Skin epidermis (tissue), 12 donors: ENCODE measurements at regions not wholly inside any gene's neighbourhood (a gene's known extent, or its start where the extent isn't known, plus 50 kb on each side); places are given as distances from the start of the nearest gene placed in this dataset.

Experiments used
- H3K27ac ChIP-seq, 21 experiments: fragments of 200-600 bp; sonication (generic) in 11 of 21; one replicate each; pipeline ENCODE4 v1.5.0; 2020; ENCODE audit warnings: mild to moderate bottlenecking in 3 of 21, inconsistent platforms in 2 of 21, moderate library complexity in 2 of 21
- H3K4me3 ChIP-seq, 7 experiments: fragments of 200-600 bp; sonication (generic) in 2 of 7; one replicate each; pipeline ENCODE4 v1.5.0; 2020; ENCODE audit warnings: inconsistent platforms in 2 of 7, mild to moderate bottlenecking in 2 of 7, moderate library complexity in 1 of 7

DNA sequence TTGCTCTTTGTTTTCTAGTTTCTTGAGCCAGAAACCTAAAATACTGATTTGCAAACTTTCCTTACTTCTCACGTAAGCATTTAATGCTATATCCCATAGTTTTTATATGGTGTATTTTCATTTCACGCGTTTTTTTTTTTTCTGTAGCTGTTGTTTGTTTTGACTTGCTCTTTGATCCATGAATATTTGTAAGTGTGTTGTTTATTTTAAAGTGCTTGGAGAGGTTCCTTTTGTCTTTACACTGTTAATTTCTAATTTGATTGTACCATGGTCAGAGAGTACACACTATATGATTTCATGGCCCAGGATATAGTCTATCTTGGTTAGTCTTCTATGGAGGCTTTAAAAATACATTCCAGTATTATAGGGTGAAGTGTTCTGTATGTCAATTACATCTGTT lies 84.8 kb upstream of the RNF217 start:
- Histone ChIP-seq H3K27ac (no peak overlapping the region), H3K4me3 (no peak overlapping the region)

DNA sequence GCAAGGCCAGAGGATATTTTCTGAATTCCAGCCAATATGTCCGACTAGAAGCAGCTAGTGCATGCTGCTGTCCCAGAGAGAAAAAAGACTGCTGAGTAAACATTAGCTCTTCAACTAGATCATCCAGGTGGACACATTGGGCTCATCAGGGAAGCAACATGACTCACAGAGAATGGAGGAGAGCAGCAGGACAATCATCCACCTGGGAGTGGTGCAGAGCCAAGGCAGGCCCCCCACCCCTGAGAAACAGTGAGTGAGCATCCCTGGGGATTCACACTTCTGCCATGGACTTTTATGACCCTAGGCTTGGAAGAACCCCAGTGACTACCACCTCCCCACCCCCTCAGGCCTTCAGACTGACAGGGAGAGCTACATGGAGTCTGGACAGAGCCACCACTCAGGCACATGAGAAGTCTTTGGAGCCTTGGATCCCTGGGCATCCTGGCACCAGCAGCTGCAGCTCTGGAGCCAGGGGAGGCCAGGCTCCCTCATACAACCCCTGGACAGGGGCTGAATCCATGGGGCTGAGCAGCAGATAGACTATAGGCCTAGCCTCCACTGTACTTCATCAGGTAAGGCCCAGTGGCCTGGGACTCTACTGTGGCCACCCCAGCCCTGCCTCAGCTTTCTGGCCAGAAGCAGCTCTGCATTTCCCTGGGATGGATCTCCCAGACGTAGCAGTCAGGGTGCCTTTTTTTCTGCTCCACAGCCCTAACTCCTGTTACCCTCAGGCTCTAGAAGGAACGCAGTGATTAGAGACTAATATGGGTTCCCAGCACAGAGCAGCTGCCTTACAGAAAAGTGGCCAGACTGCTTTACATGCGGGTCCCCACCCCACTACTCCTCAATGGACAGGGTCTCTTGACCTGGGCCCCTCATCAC lies 82.9 kb upstream of the RNF217 start:
- Histone ChIP-seq H3K4me3 (no peak overlapping the region), H3K27ac (no peak overlapping the region)

DNA sequence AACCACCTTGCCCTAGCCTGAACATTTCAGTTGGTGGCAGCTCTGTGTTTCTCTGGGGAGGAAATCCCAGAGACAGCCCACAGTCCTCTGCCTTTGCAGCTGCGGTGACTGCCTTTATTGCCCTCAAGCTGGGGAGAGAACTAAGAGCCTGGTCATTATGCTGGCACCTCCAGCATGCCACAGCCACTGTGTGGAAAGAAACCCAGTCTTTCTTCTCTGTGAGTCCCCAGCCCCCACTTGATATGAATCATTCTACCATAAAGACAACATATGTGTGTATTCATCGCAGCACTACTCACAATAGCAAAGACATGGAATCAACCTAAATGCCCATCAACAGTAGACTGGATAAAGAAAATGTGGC lies 82.3 kb upstream of the RNF217 start:
- Histone ChIP-seq H3K4me3 (no peak overlapping the region), H3K27ac (no peak overlapping the region)

DNA sequence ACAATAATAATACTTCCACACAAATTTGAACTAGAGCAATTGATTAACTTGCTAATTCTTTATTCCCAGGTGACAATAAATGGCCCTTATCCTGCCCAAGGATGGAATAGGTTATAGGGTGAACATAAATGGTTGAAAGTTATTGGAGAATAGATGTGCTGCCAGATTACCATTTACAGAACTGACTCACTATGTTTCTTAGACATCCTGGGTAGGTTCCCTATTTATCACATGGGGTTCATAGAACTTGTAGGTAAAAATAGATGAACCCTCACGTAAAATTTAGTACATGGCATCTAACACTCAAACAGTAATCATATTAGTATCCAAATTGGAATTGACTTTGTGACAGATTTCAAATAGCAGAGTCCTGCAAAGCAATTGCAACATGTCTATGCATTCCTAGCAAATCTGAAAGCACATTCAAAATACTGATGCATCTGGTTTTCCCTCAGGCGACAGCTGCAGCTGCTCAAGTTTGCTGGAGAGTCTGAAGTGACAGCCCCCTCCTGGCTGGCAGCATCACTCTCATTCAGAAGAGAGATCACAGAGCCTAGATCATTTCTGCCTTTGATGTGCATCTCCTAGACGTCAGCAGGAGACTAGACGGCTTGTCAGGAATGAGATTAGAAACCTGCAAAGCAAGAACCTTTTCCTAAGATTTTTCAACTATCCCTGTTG lies 80.2 kb upstream of the RNF217 start:
- peak overlapping the region in 2 of 21 experiments; percentile 33 to 39 for H3K27ac ChIP-seq
- no peak overlapping the region for H3K4me3 ChIP-seq

DNA sequence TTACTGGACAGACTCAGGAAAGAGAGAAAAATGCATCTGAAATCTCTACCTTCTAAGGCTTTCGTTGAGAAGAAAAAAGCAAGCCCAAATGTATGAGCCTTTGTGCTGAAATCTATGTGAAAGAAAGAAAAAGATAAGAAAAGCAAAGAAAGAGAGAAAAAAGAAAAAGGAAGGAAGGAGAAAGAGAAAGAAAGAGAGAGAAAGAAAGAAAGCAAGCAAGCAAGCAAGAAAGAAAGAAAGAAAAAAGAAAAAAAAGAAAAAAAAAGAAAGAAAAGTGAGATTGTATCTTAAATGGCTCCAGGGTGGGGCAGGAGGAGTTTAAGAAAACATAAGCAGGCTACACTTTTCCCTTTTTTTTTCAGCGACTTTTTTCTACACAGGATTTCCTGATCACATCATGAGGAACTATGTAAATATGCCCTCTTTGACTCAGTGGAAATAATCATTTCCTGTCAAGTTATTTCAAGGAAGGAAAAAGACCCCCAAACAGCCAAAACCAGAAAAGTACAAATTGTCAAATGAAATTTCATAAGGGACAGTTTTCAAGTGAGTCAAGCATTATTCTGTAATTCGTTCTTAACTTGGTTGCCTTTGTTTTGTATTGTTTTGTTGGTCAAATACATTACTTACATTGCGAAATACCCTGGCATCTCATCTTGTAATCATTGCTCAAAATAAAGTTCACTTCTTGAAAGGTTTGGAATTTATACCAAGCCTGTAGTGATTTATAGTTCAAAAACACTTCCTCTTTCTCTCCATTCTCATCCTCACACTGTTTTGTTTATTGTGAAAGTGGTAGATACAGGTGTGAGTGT lies 79.5 kb upstream of the RNF217 start:
- Histone ChIP-seq H3K4me3 (no peak overlapping the region), H3K27ac (peak overlapping the region in 3 of 21 experiments; percentile 33 to 39 (median 33))

DNA sequence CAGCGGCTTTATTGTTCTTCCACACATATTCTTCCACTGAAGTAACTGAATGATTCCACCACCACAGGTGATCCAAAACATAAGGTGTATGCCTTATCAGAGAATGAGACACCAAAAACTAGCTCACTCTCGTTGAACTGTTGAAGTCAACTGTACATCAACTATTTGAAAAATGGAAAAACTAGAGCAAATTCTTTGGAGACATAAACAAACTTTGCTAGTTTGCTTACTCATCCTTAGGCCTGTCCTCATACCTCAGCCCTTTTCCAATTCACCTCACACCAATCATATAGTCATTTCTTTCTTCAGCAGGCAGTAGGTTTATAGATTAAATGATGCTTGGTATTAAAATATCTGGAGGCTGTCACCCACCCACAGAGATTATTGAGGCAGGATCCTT lies 77.1 kb upstream of the RNF217 start:
- Histone ChIP-seq H3K4me3 (no peak overlapping the region), H3K27ac (no peak overlapping the region)

DNA sequence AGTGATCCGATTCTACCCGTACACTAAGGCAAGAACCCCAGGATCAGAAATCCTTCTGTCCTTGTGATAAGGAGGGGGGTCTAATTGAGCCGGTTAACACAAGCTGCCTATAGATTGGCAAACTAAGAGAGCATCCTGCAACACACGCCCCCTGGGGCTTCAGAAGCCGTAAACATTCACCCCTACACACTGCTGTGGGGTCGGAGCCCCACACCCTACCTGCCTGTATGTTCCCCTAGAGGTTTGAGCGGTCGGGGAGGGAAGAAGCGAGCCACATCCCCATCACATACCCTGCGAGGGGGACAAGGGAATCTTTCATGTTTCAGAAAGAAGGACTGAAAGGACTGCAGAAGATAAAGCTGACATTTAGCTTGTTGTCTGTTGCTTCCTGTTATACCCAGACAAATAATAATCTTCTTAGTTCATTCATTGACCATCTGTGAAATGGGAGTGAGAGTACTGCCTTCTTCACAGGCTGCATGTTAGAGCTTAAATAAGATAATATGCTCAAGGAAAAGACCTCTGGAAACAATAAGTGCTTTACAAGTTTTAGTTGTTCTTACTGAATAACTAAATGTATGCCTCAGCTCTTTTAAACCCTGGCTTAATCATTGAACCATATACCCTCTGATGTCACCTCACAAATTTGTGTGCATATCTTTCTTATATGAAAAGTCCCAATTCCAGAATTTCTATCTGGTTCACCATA lies 74.2 kb upstream of the RNF217 start:
- Histone ChIP-seq H3K27ac (no peak overlapping the region), H3K4me3 (no peak overlapping the region)

DNA sequence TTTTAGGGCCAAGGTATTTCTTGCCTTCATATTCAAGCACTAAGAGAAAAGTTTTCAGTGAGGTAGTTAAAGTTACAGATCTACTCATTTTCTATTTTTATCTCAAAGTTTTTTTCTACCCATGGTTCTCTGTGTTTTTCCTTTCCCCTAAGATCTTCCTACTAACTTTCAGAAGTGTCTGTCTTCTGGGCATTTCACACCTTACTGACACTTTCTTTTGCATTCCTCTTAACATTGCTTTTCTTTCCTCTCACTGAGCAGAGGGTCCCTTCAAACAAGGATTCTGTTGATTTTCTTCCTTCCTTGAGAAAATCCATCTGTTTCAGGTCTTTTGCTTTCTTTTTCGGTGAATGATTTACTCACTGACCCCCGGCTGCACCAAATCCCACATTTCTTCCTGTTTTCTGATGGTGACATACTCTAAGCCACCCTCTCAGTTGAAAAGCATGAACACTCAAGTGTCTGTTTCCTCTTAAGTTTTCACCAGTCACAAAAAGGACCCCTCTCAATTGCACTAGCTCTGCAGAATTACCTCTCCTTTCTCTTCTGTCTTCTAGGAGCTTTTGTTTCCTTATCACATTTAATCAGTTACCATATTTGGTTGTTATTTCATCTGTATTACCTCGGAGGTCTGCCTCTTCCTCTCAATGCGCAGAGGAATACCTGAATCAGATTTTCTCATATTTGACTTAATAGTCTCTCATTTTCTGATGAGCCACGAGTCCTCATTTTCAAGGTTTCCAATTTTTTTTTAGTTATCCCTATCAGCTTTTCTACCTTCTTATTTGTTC lies 73.5 kb upstream of the RNF217 start:
- Histone ChIP-seq H3K4me3 (no peak overlapping the region), H3K27ac (no peak overlapping the region)

DNA sequence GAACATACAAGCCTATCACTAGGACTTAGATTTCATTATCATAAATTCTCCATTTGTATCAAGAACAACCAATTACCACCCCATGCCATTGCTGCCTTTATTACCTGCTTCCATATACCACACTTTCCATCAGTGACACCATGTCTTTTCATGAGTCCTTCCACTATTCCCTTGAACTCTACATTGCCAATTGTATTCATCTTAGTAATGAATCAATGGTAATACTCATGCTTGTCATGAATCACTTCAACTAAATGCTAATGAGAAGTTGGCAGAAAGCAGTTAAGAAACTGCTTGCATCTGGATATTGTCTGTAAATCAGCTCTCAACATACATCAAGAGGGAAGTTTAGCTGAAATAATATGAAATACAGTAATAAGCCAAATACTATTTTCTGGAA lies 61.2 kb upstream of the RNF217 start:
- no peak overlapping the region for H3K27ac ChIP-seq
- H3K4me3 ChIP-seq = no peak overlapping the region

DNA sequence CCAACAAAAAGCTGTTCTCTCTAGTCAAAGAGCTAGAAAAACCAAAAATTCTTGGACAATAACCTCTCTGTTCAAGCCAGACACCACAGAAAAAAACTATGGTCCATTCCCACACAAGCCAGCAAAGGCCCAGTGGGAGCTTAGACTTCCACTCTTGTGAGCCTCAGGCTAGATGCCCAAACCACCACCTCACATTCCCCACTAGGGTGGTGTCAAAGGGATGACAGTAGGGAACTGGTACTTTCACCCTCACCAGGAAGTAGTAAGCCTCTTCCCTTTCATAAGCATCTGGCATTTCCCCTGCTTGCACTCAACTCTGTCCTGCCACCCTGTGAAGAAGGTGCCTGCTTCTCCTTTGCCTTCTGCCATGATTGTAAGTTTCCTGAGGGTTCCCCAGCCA lies 58.4 kb upstream of the RNF217 start:
- Histone ChIP-seq H3K27ac (no peak overlapping the region), H3K4me3 (no peak overlapping the region)

DNA sequence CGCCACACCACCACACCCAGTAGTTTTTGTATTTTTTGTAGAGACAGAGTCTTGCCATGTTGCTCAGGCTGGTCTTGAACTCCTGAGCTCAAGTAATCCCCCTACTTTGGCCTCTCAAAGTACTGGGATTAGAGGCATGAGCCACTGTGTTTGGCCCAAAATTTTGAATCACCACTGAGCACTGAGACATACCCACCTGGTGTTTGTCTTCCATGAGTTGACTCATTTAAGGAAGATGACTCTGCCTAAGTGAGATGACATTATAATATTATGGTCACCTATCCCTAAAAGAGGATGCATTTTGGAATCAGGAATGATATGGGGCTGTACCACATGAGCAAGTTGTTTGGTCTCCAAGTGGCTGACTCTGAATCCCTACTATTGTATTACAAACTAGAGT lies 54.6 kb upstream of the RNF217 start:
- Histone ChIP-seq H3K27ac (no peak overlapping the region), H3K4me3 (no peak overlapping the region)
